GM12878 (cell line): ENCODE measurements at regions not wholly inside any gene's neighbourhood (a gene's known extent, or its start where the extent isn't known, plus 50 kb on each side); places are given as distances from the start of the nearest gene placed in this dataset.

Experiments
- ATAC-seq: fragments of 200-7000 bp; cut with Tn5 transposase; 3 replicates; pipeline ENCODE4 v1.9.1; 2020; ENCODE audit warnings: mild to moderate bottlenecking, moderate library complexity
- BruUV-seq: library from RNA; stranded (reverse); fragments of 400-500 nt; replicated peaks from 2 replicates; lab custom pipeline; 2021; lab: Mats Ljungman, UMichigan
- CTCF ChIA-PET: fragments of 300-600 bp; sonication (Branson Sonifier 250); formaldehyde crosslinking; extraction: SDS; loops from one replicate; lab custom pipeline; 2021; ENCODE audit warnings: inconsistent platforms; lab: Yijun Ruan, JAX
- POLR2A ChIA-PET: fragments of 350-600 bp; formaldehyde crosslinking; extraction: SDS; loops from one replicate; lab custom pipeline; 2021; ENCODE audit warnings: inconsistent platforms; lab: Charles Lee
- RAD21 ChIA-PET: fragments of 300-600 bp; sonication (Branson Sonifier 250); formaldehyde crosslinking; loops from one replicate; lab custom pipeline; 2023; ENCODE audit warnings: antibody characterized with exemption; ENCODE audit not compliant: unreplicated experiment; lab: Charles Lee
- SMC1A ChIA-PET: fragments of 300-600 bp; sonication (Branson Sonifier 250); formaldehyde crosslinking; loops from one replicate; lab custom pipeline; 2023; ENCODE audit not compliant: unreplicated experiment, uncharacterized antibody; lab: Charles Lee
- DNase-seq: peaks from one replicate; pipeline ENCODE4 v3.0.0-alpha.2; 2011; ENCODE audit warnings: low read depth, low spot score
- FAIRE-seq: peaks from 3 replicates; lab custom pipeline; 2011; peaks lifted over from hg19 to GRCh38; lab: Jason Lieb, UNC
- H2AFZ ChIP-seq: 2 replicates; pipeline ENCODE4 v1.6.0; 2011; ENCODE audit warnings: low read depth, low read length, control low read depth; ENCODE audit not compliant: control insufficient read depth
- H3K27ac ChIP-seq: 2 replicates; pipeline ENCODE4 v1.5.1; 2011; ENCODE audit warnings: control low read depth; ENCODE audit not compliant: control insufficient read depth, insufficient read depth
- H3K27me3 ChIP-seq, 2 experiments: replicated peaks in 1 of 2; 2 replicates each; pipeline versions ENCODE4 v1.6.0 to v1.6.1; 2011; ENCODE audit warnings: low read length in 1 of 2; ENCODE audit not compliant: control insufficient read depth in 2 of 2, insufficient read depth in 2 of 2
- H3K36me3 ChIP-seq, 2 experiments: 2 replicates each; pipeline ENCODE4 v1.5.1; 2011; ENCODE audit warnings: low read length in 1 of 2; ENCODE audit not compliant: control insufficient read depth in 2 of 2, insufficient read depth in 2 of 2
- H3K4me1 ChIP-seq: 2 replicates; pipeline ENCODE4 v1.6.1; 2011; ENCODE audit warnings: mild to moderate bottlenecking, low read length, moderate library complexity, mixed read lengths; ENCODE audit not compliant: control insufficient read depth, insufficient read depth
- H3K4me2 ChIP-seq: 2 replicates; pipeline ENCODE4 v1.6.0; 2011; ENCODE audit warnings: control low read depth; ENCODE audit not compliant: control insufficient read depth, insufficient read depth
- H3K4me3 ChIP-seq: fragments of 200-600 bp; sonication (generic); 2 replicates; pipeline ENCODE4 v1.5.1; 2016
- H3K79me2 ChIP-seq: 2 replicates; pipeline ENCODE4 v1.6.0; 2011; ENCODE audit warnings: low read length; ENCODE audit not compliant: control insufficient read depth, insufficient read depth
- H3K9ac ChIP-seq: 2 replicates; pipeline ENCODE4 v1.8.0; 2011; ENCODE audit warnings: low read length, control low read depth, mixed read lengths; ENCODE audit not compliant: control insufficient read depth, insufficient read depth
- H3K9me3 ChIP-seq: replicated peaks from 3 replicates; pipeline ENCODE4 v1.5.1; 2011; ENCODE audit warnings: mild to moderate bottlenecking, low read length; ENCODE audit not compliant: control insufficient read depth, insufficient read depth
- H4K20me1 ChIP-seq: 2 replicates; pipeline ENCODE4 v1.6.0; 2011; ENCODE audit not compliant: control insufficient read depth, insufficient read depth
- BHLHE40 ChIP-seq, 2 experiments: fragments of 450-650 bp in 1 of 2; IDR thresholded peaks; 2 replicates each; pipeline ENCODE4 v1.6.1; 2011 to 2017; ENCODE audit warnings: low read depth in 2 of 2, borderline replicate concordance in 1 of 2, improper control_type of control experiment in 1 of 2, low read length in 1 of 2, mild to moderate bottlenecking in 1 of 2
- CEBPB ChIP-seq, 2 experiments: fragments of 150-350 bp in 1 of 2; IDR thresholded peaks; 2 replicates each; pipeline ENCODE4 v1.6.1; 2012 to 2014; ENCODE audit warnings: low read depth in 2 of 2, low read length in 2 of 2, borderline replicate concordance in 1 of 2, inconsistent platforms in 1 of 2
- CHD2 ChIP-seq: IDR thresholded peaks from 2 replicates; pipeline ENCODE4 v1.6.1; 2011; ENCODE audit warnings: low read depth, low read length, improper control_type of control experiment, borderline replicate concordance
- IRF4 ChIP-seq: IDR thresholded peaks from 2 replicates; pipeline ENCODE4 v1.6.1; 2011; ENCODE audit warnings: low read depth, low read length
- KDM1A ChIP-seq: fragments of 200-600 bp; sonication (generic); IDR thresholded peaks from 2 replicates; pipeline ENCODE4 v1.6.1; 2016; ENCODE audit warnings: borderline replicate concordance
- MTA2 ChIP-seq: fragments of 450-650 bp; IDR thresholded peaks from 2 replicates; pipeline ENCODE4 v1.6.1; 2016; ENCODE audit warnings: low read depth, mild to moderate bottlenecking, moderate library complexity
- MYB ChIP-seq: fragments of 150-350 bp; IDR thresholded peaks from 2 replicates; pipeline ENCODE4 v1.6.1; 2014; ENCODE audit warnings: mild to moderate bottlenecking, low read depth, low read length, borderline replicate concordance
- NFYA ChIP-seq: IDR thresholded peaks from 2 replicates; pipeline ENCODE4 v1.6.1; 2011; ENCODE audit warnings: low read depth, mild to moderate bottlenecking, low read length, improper control_type of control experiment, borderline replicate concordance
- POLR2A ChIP-seq: IDR thresholded peaks from 2 replicates; pipeline ENCODE4 v1.6.1; 2011; ENCODE audit warnings: low read depth, mild to moderate bottlenecking, low read length
- POU2F2 ChIP-seq: IDR thresholded peaks from 3 replicates; pipeline ENCODE4 v1.6.1; 2011; ENCODE audit warnings: low read depth, mild to moderate bottlenecking, low read length, borderline replicate concordance
- RCOR1 ChIP-seq: conservative IDR thresholded peaks from 2 replicates; pipeline ENCODE4 v1.6.1; 2012; ENCODE audit warnings: low read depth, low read length, improper control_type of control experiment
- RELA ChIP-seq: fragments of 450-650 bp; IDR thresholded peaks from 2 replicates; pipeline ENCODE4 v1.8.0; 2014; ENCODE audit warnings: borderline replicate concordance; ENCODE audit not compliant: partially characterized antibody
- RUNX3 ChIP-seq: IDR thresholded peaks from 2 replicates; pipeline ENCODE4 v1.6.1; 2012; ENCODE audit warnings: low read length, inconsistent platforms
- SIX5 ChIP-seq: IDR thresholded peaks from 2 replicates; pipeline ENCODE4 v1.6.1; 2011; ENCODE audit warnings: mild to moderate bottlenecking, low read depth, low read length, moderate library complexity; ENCODE audit not compliant: severe bottlenecking
- SUZ12 ChIP-seq: fragments of 200-600 bp; sonication (generic); IDR thresholded peaks from one replicate; pipeline ENCODE4 v1.6.1; 2018; ENCODE audit warnings: antibody characterized with exemption, mild to moderate bottlenecking; ENCODE audit not compliant: unreplicated experiment
- TARDBP ChIP-seq: IDR thresholded peaks from 2 replicates; pipeline ENCODE4 v1.6.1; 2016; ENCODE audit warnings: borderline replicate concordance
- TCF7 ChIP-seq: IDR thresholded peaks from 2 replicates; pipeline ENCODE4 v1.6.1; 2014; ENCODE audit warnings: antibody characterized with exemption, borderline replicate concordance
- ZNF24 ChIP-seq: fragments of 450-650 bp; IDR thresholded peaks from 2 replicates; pipeline ENCODE4 v1.6.1; 2017; ENCODE audit warnings: antibody characterized with exemption, mild to moderate bottlenecking
- ZZZ3 ChIP-seq: IDR thresholded peaks from 2 replicates; pipeline ENCODE4 v1.6.1; 2011; ENCODE audit warnings: low read depth; ENCODE audit not compliant: control insufficient read depth, insufficient read length
- WGBS: methylation state at CpG from one replicate; pipeline ENCODE4 v1.1.6; 2016; ENCODE audit warnings: low lambda C conversion rate; ENCODE audit not compliant: insufficient replicate concordance, insufficient coverage; ENCODE audit errors: missing lambda C conversion rate; 5-methylcytosine and 5-hydroxymethylcytosine counted together
- in situ Hi-C: fragments of 300-500 bp; cut with MboI; formaldehyde crosslinking; loops from 9 replicates; pipeline ENCODE4 v1.14.3; 2018; ENCODE audit warnings: mixed read lengths
- intact Hi-C: fragments of 100-400 bp; cut with micrococcal nuclease; formaldehyde crosslinking; loops from one replicate; pipeline ENCODE4 v1.14.2; 2022; ENCODE audit not compliant: unreplicated experiment
- TF ChIP-seq, protein P1 (sequence below): IDR thresholded peaks from 2 replicates; pipeline ENCODE4 v1.6.1; 2012; ENCODE audit warnings: low read length, inconsistent platforms

DNA sequence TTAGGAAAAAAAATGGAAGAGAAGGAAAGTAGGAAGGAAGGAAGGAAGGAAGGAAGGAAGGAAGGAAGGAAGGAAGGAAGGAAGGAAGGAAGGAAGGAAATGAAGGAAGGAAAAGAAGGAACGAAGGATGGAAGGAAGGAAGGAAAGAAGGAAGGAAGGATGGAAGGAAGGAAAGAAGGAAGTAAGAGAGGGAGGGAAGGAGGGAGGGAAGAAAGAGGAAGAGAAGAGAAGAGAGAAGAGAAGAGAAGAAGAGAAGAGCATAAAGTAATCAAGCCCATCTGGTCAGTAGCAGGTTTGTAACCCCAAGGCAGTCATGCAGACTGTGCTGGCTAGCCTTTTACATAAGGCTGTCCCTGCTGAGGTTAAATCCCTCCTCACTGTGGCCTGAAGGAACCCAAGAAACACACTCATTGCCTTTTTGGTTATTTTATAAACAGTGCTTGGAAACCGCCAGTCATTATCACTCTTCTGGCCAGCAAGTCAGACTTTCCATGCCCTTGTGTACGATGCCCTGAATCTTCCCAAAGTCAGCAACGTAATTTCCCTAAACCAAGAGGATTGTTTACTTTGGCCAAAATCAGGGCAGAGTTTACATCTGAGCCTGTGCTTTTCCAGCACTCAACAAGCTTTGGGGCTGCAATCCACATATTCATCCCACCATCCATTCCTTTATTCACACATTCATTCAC lies 409.6 kb upstream of the MAF start:
- H2AFZ ChIP-seq: no peak overlapping the region
- no peaks in the 10 kb centered on the region for H3K27me3 ChIP-seq
- H3K27ac ChIP-seq: no peak overlapping the region
- no peaks in the 10 kb centered on the region for H4K20me1 ChIP-seq
- WGBS: 2% methylated on average over 4 of the region's 4 CpGs
- FAIRE-seq (no peak), DNase-seq (no peak), ATAC-seq (no peak)
- no peak overlapping the region for H3K4me2 ChIP-seq
- SMC1A ChIA-PET: no interaction called here
- CTCF ChIA-PET: no interaction called here
- intact Hi-C loops: no loop called here
- POLR2A ChIA-PET: no interaction called here
- in situ Hi-C loops: no loop called here
- H3K4me3 ChIP-seq: no peak overlapping the region
- TF ChIP-seq RELA: no peak
- no peak for TF ChIP-seq POU2F2
- no peak for TF ChIP-seq BHLHE40 (IDR thresholded peaks at IDR 0.05; ENCODE audit: borderline replicate concordance in 1 of 2, low read depth in 2 of 2, low read length in 1 of 2)
- TF ChIP-seq ZNF24: no peak
- no peak for TF ChIP-seq RCOR1
- TF ChIP-seq MTA2: no peak
- no peak for TF ChIP-seq IRF4
- no peak for TF ChIP-seq SIX5
- no peak for TF ChIP-seq MYB
- no peak for TF ChIP-seq ZZZ3
- TF ChIP-seq, protein P1, sequence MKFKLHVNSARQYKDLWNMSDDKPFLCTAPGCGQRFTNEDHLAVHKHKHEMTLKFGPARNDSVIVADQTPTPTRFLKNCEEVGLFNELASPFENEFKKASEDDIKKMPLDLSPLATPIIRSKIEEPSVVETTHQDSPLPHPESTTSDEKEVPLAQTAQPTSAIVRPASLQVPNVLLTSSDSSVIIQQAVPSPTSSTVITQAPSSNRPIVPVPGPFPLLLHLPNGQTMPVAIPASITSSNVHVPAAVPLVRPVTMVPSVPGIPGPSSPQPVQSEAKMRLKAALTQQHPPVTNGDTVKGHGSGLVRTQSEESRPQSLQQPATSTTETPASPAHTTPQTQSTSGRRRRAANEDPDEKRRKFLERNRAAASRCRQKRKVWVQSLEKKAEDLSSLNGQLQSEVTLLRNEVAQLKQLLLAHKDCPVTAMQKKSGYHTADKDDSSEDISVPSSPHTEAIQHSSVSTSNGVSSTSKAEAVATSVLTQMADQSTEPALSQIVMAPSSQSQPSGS: no peak
- no peak for TF ChIP-seq RUNX3
- no peak for TF ChIP-seq POLR2A
- TF ChIP-seq CHD2: no peak
- TF ChIP-seq TCF7: no peak
- no peak for TF ChIP-seq TARDBP
- TF ChIP-seq SUZ12: no peak
- no peak for TF ChIP-seq CEBPB (IDR thresholded peaks at IDR 0.05; ENCODE audit: borderline replicate concordance in 1 of 2, low read depth in 2 of 2, low read length in 2 of 2)
- TF ChIP-seq NFYA: no peak
- no peak for TF ChIP-seq KDM1A
- H3K79me2 ChIP-seq: no peaks in the 10 kb centered on the region
- no peaks in the 10 kb centered on the region for H3K36me3 ChIP-seq
- H3K9ac ChIP-seq: no peak overlapping the region
- BruUV-seq: no TSS peak
- no peaks in the 10 kb centered on the region for H3K4me1 ChIP-seq
- RAD21 ChIA-PET: no interaction called here
- H3K9me3 ChIP-seq: no peaks in the 10 kb centered on the region
